NCI-H1417 treated with DMSO at 0.1 percent for 48 hours (cell line): ENCODE measurements at regions not wholly inside any gene's neighbourhood (a gene's known extent, or its start where the extent isn't known, plus 50 kb on each side); places are given as distances from the start of the nearest gene placed in this dataset.

ENCODE experiments used
- DNase-seq: peaks from one replicate; lab custom pipeline; 2025; lab: John Stamatoyannopoulos, UW

- DNase-seq, result no peak
Measured at GRCh38 chr6:23927935-23928334, 198.1 kb upstream of the NRSN1 start.

GRCh38 chr6:23929201-23929600 lies 196.8 kb upstream of the NRSN1 start:
- DNase-seq, result no peak

- DNase-seq, result no peak
Measured at GRCh38 chr6:23940466-23940865, 185.5 kb upstream of the NRSN1 start.

- no peak for DNase-seq
Measured at GRCh38 chr6:23951691-23952090, 174.3 kb upstream of the NRSN1 start.

- no peak for DNase-seq
Measured at GRCh38 chr6:23952245-23952644, 173.8 kb upstream of the NRSN1 start.

- DNase-seq, result no peak
Measured at GRCh38 chr6:23953976-23954375, 172.0 kb upstream of the NRSN1 start.

GRCh38 chr6:23957017-23957416 lies 169.0 kb upstream of the NRSN1 start:
- DNase-seq, result no peak

- DNase-seq, result no peak
Measured at GRCh38 chr6:23964865-23965264, 161.2 kb upstream of the NRSN1 start.

- no peak for DNase-seq
Measured at GRCh38 chr6:23969344-23969743, 156.7 kb upstream of the NRSN1 start.

- no peak for DNase-seq
Measured at GRCh38 chr6:23977706-23978105, 148.3 kb upstream of the NRSN1 start.

- DNase-seq, result no peak
Measured at GRCh38 chr6:23980965-23981364, 145.1 kb upstream of the NRSN1 start.

- DNase-seq, result no peak
Measured at GRCh38 chr6:23981923-23982322, 144.1 kb upstream of the NRSN1 start.

GRCh38 chr6:23983735-23984134 lies 142.3 kb upstream of the NRSN1 start:
- DNase-seq, result no peak

- DNase-seq, result no peak
Measured at GRCh38 chr6:23985015-23985414, 141.0 kb upstream of the NRSN1 start.

GRCh38 chr6:23989885-23990533 lies 136.0 kb upstream of the NRSN1 start:
- DNase-seq, result no peak

GRCh38 chr6:23994013-23994412 lies 132.0 kb upstream of the NRSN1 start:
- DNase-seq, result no peak

- DNase-seq, result no peak
Measured at GRCh38 chr6:24004062-24004461, 122.0 kb upstream of the NRSN1 start.

GRCh38 chr6:24004659-24005058 lies 121.4 kb upstream of the NRSN1 start:
- no peak for DNase-seq

- no peak for DNase-seq
Measured at GRCh38 chr6:24006254-24006653, 119.8 kb upstream of the NRSN1 start.

- DNase-seq, result peak; percentile 84
Measured at GRCh38 chr6:24009319-24009718, 116.7 kb upstream of the NRSN1 start.

GRCh38 chr6:24010133-24010532 lies 115.9 kb upstream of the NRSN1 start:
- no peak for DNase-seq

- DNase-seq, result no peak
Measured at GRCh38 chr6:24016286-24016685, 109.7 kb upstream of the NRSN1 start.

- no peak for DNase-seq
Measured at GRCh38 chr6:24016857-24017256, 109.2 kb upstream of the NRSN1 start.

GRCh38 chr6:24019393-24019792 lies 106.6 kb upstream of the NRSN1 start:
- DNase-seq, result no peak

GRCh38 chr6:24019830-24020229 lies 106.2 kb upstream of the NRSN1 start:
- DNase-seq, result no peak
